ENCODE measurements at regions not wholly inside any gene's neighbourhood (a gene's known extent, or its start where the extent isn't known, plus 50 kb on each side); places are given as distances from the start of the nearest gene placed in this dataset.
"Not testable (repeated sequence)": the region's sequence is repeated elsewhere in the genome, so short reads cannot be mapped to it uniquely, and the experiment has no call there.

- no peak for DNase-seq
These were observed 508.1 kb downstream of the CDH9 start for GRCh38 chr5:26530305-26530704.

GRCh38 chr5:26519245-26519644 lies 519.1 kb downstream of the CDH9 start:
- no peak for DNase-seq

GRCh38 chr5:26518065-26518464 lies 520.3 kb downstream of the CDH9 start:
- no peak for DNase-seq

GRCh38 chr5:26498972-26499371 lies 539.4 kb downstream of the CDH9 start:
- no peak for DNase-seq

GRCh38 chr5:26495437-26495836 lies 542.9 kb downstream of the CDH9 start:
- DNase-seq: no peak

- no peak for DNase-seq
These were observed 545.4 kb downstream of the CDH9 start for GRCh38 chr5:26492906-26493459.

GRCh38 chr5:26487553-26487952 lies 550.8 kb downstream of the CDH9 start:
- no peak for DNase-seq

- DNase-seq: no peak
These were observed 551.8 kb downstream of the CDH9 start for GRCh38 chr5:26486631-26487030.

- not testable (repeated sequence) for DNase-seq
These were observed 553.1 kb downstream of the CDH9 start for GRCh38 chr5:26485146-26485860.

- peak; percentile 71 for DNase-seq
These were observed 555.5 kb downstream of the CDH9 start for GRCh38 chr5:26482810-26483375.

GRCh38 chr5:26482076-26482809 lies 556.1 kb downstream of the CDH9 start:
- no peak for DNase-seq

GRCh38 chr5:26470439-26470838 lies 567.9 kb downstream of the CDH9 start:
- no peak for DNase-seq

- no peak for DNase-seq
These were observed 599.3 kb downstream of the CDH9 start for GRCh38 chr5:26439121-26439520.

GRCh38 chr5:26434688-26435087 lies 603.7 kb downstream of the CDH9 start:
- no peak for DNase-seq

GRCh38 chr5:26432386-26432785 lies 606.0 kb downstream of the CDH9 start:
- no peak for DNase-seq

GRCh38 chr5:26430323-26430722 lies 608.1 kb downstream of the CDH9 start:
- no peak for DNase-seq

GRCh38 chr5:26427281-26427680 lies 611.1 kb downstream of the CDH9 start:
- no peak for DNase-seq

- DNase-seq: no peak
These were observed 618.4 kb downstream of the CDH9 start for GRCh38 chr5:26419987-26420386.

GRCh38 chr5:26416911-26417310 lies 621.5 kb downstream of the CDH9 start:
- no peak for DNase-seq

GRCh38 chr5:26415987-26416779 lies 622.2 kb downstream of the CDH9 start:
- DNase-seq: no peak

- no peak for DNase-seq
These were observed 647.8 kb downstream of the CDH9 start for GRCh38 chr5:26390608-26391007.

GRCh38 chr5:26388976-26389375 lies 649.4 kb downstream of the CDH9 start:
- peak; percentile 67 for DNase-seq

- no peak for DNase-seq
These were observed 651.9 kb downstream of the CDH9 start for GRCh38 chr5:26386532-26386931.

All from NCI-H774 (cell line).